CD4-positive, alpha-beta memory T cell (primary cell): ENCODE measurements at regions not wholly inside any gene's neighbourhood (a gene's known extent, or its start where the extent isn't known, plus 50 kb on each side); places are given as distances from the start of the nearest gene placed in this dataset.

Experiments used
- CTCF ChIA-PET: fragments of 350-600 bp; sonication (Branson Sonifier 250); formaldehyde crosslinking; loops from one replicate; lab custom pipeline; 2021; ENCODE audit warnings: inconsistent platforms; ENCODE audit not compliant: partially characterized antibody; lab: Charles Lee
- POLR2A ChIA-PET: fragments of 350-600 bp; sonication (Branson Sonifier 250); formaldehyde crosslinking; loops from one replicate; lab custom pipeline; 2021; ENCODE audit not compliant: partially characterized antibody; lab: Charles Lee
- DNase-seq, 5 donors: peaks; one replicate each; pipeline versions ENCODE4 v3.0.0 to v3.0.0-alpha.2; 2020 to 2022; ENCODE audit warnings: mixed read lengths in 1 of 5
- H3K27ac ChIP-seq: one replicate; pipeline ENCODE4 v1.7.0; 2013; ENCODE audit warnings: low read depth, low read length
- H3K27me3 ChIP-seq: 2 replicates; pipeline ENCODE4 v1.7.0; 2013; ENCODE audit warnings: mild to moderate bottlenecking, low read length, moderate library complexity; ENCODE audit not compliant: insufficient read depth
- H3K36me3 ChIP-seq: 2 replicates; pipeline ENCODE4 v1.7.0; 2013; ENCODE audit warnings: mild to moderate bottlenecking, low read length, moderate library complexity; ENCODE audit not compliant: insufficient read depth
- H3K4me1 ChIP-seq: 2 replicates; pipeline ENCODE4 v1.7.0; 2013; ENCODE audit warnings: mild to moderate bottlenecking, low read length, moderate library complexity; ENCODE audit not compliant: insufficient read depth
- H3K4me3 ChIP-seq, 2 donors: one replicate each; pipeline ENCODE4 v1.7.0; 2013; ENCODE audit warnings: low read length in 2 of 2, mild to moderate bottlenecking in 1 of 2
- H3K9me3 ChIP-seq, 2 donors: one replicate each; pipeline ENCODE4 v1.7.0; 2013; ENCODE audit warnings: low read length in 2 of 2, control low read depth in 1 of 2; ENCODE audit not compliant: control insufficient read depth in 1 of 2
- H3K27ac Mint-ChIP-seq, 7 donors: one replicate each; pipeline ENCODE4 v1.8.0; 2020 to 2021; ENCODE audit warnings: mixed read lengths in 7 of 7, mild to moderate bottlenecking in 6 of 7, inconsistent platforms in 3 of 7, moderate library complexity in 3 of 7
- H3K27me3 Mint-ChIP-seq, 2 donors: one replicate each; pipeline ENCODE4 v1.8.0; 2020 to 2021; ENCODE audit warnings: mixed read lengths in 2 of 2
- H3K36me3 Mint-ChIP-seq, 2 donors: one replicate each; pipeline ENCODE4 v1.8.0; 2020 to 2021; ENCODE audit warnings: mixed read lengths in 2 of 2, inconsistent platforms in 1 of 2, mild to moderate bottlenecking in 1 of 2
- H3K4me1 Mint-ChIP-seq, 4 donors: one replicate each; pipeline ENCODE4 v1.8.0; 2020 to 2021; ENCODE audit warnings: mixed read lengths in 4 of 4, mild to moderate bottlenecking in 1 of 4
- H3K4me3 Mint-ChIP-seq, 8 donors: one replicate each; pipeline ENCODE4 v1.8.0; 2020 to 2021; ENCODE audit warnings: mixed read lengths in 8 of 8, mild to moderate bottlenecking in 7 of 8, moderate library complexity in 6 of 8, inconsistent platforms in 3 of 8
- H3K9me3 Mint-ChIP-seq, 8 donors: one replicate each; pipeline ENCODE4 v1.8.0; 2020 to 2021; ENCODE audit warnings: mixed read lengths in 8 of 8, mild to moderate bottlenecking in 5 of 8, inconsistent platforms in 3 of 8, moderate library complexity in 1 of 8
- intact Hi-C: fragments of 100-400 bp; cut with micrococcal nuclease; formaldehyde crosslinking; loops from one replicate; pipeline ENCODE4 v1.15.1; 2023

DNA sequence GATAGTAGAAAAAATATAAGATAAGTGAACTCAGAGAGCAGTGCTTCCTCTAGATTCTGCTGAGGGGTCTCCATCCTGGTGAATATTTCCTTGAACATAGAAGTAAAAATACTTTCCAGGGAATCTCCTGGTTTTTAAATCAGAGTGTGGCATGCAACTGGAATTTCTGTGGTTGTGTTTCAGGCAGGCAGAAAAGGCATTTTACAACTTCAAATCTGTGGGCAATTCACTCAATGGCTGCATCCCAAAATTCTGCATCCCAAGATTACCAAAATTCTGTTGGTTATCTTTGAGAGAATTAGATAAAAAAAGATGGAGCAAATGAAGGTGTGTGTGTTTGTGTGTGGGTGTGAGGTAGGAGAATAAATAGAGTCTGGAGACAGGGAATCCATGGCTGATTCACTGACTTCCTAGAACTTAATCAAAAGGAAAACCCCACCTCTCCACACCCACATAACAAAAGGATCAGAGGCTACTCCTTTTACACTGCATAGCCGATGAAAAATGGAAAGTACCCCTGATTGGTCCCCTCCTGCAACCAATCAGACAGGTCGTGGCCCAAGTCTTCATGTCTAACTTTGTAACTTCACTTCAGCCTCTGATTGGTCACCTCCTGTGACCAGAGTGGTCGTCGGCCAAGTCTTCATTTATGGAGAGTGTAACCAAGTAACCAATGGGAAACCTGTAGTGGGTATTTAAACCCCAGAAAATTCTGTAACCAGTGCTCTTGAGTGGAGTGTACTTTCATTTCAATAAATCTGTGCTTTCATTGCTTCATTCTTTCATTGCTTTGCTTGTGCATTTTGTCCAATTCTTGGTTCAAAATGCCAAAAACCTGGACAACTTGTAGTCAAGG lies 112.8 kb downstream of the DLEU7 start:
- Histone ChIP-seq H3K4me3 (no peak overlapping the region), H3K36me3 (no peaks in the 10 kb centered on the region), H3K9me3 (no peaks in the 10 kb centered on the region), H3K27ac (no peak overlapping the region), H3K27me3 (no peaks in the 10 kb centered on the region), H3K4me1 (peaks cover 4% of the 10 kb centered on the region)
- intact Hi-C loops: no loop called here
- POLR2A ChIA-PET: no interaction called here
- CTCF ChIA-PET: no interaction called here
- peaks cover 5 to 14% (median 7%) of the 10 kb centered on the region in 4 donors for H3K4me1 Mint-ChIP-seq
- H3K4me3 Mint-ChIP-seq: no peak overlapping the region
- peaks cover 0 to 8% (median 5%) of the 10 kb centered on the region in 8 donors for H3K9me3 Mint-ChIP-seq
- H3K27ac Mint-ChIP-seq: no peak overlapping the region
- DNase-seq: no peak
- H3K27me3 Mint-ChIP-seq: peaks cover 2 to 5% of the 10 kb centered on the region in 2 donors
- peaks cover 0 to 4% of the 10 kb centered on the region in 2 donors for H3K36me3 Mint-ChIP-seq

- no peaks in the 10 kb centered on the region for H3K27me3 ChIP-seq
- Mint-ChIP-seq H3K9me3 (peaks cover 0 to 8% (median 5%) of the 10 kb centered on the region in 8 donors), H3K36me3 (peaks cover 0 to 4% of the 10 kb centered on the region in 2 donors), H3K4me3 (no peak overlapping the region), H3K4me1 (peaks cover 5 to 14% (median 7%) of the 10 kb centered on the region in 4 donors), H3K27me3 (peaks cover 2 to 8% of the 10 kb centered on the region in 2 donors), H3K27ac (no peak overlapping the region)
- H3K4me3 ChIP-seq: no peak overlapping the region
- no peak for DNase-seq
- peaks cover 4% of the 10 kb centered on the region for H3K4me1 ChIP-seq
- H3K27ac ChIP-seq: no peak overlapping the region
- CTCF ChIA-PET: no interaction called here
- no peaks in the 10 kb centered on the region for H3K9me3 ChIP-seq
- POLR2A ChIA-PET: no interaction called here
- intact Hi-C loops: no loop called here
- H3K36me3 ChIP-seq: no peaks in the 10 kb centered on the region
These were observed 112.1 kb downstream of the DLEU7 start for GRCh38 chr13:50731400-50731799.

DNA sequence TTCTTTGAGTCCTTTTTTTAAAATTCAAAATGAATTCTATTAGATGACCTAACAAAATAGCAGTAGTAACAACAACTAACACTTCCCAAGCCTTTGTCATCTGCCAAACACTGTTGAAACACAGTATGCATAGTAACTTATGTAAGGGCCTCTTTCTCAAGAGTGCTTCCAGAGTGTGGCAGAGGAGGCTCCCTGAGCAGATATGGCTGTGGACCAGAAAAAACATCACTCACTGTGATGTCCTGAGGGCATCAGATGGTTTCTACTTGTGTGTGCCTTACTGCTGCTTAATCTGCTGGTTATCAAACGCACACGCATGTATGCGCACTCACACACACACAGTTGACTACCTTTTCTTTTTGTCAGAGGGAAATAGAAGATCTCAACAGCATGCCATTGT lies 110.8 kb downstream of the DLEU7 start:
- H3K36me3 ChIP-seq: no peaks in the 10 kb centered on the region
- no peak overlapping the region for H3K27ac ChIP-seq
- Mint-ChIP-seq H3K36me3 (peaks cover 0 to 4% of the 10 kb centered on the region in 2 donors), H3K27ac (no peak overlapping the region), H3K27me3 (peaks cover 2 to 6% of the 10 kb centered on the region in 2 donors), H3K4me1 (peaks cover 5 to 14% (median 7%) of the 10 kb centered on the region in 4 donors), H3K9me3 (peaks cover 0 to 8% (median 5%) of the 10 kb centered on the region in 8 donors), H3K4me3 (no peak overlapping the region)
- intact Hi-C loops: no loop called here
- H3K9me3 ChIP-seq: no peaks in the 10 kb centered on the region
- peaks cover 4% of the 10 kb centered on the region for H3K4me1 ChIP-seq
- H3K27me3 ChIP-seq: no peaks in the 10 kb centered on the region
- DNase-seq: no peak
- POLR2A ChIA-PET: no interaction called here
- no peak overlapping the region for H3K4me3 ChIP-seq
- CTCF ChIA-PET: no interaction called here

GRCh38 chr13:50733392-50733791 lies 110.1 kb downstream of the DLEU7 start:
- H3K4me1 ChIP-seq: peaks cover 4% of the 10 kb centered on the region
- H3K9me3 ChIP-seq: no peaks in the 10 kb centered on the region
- intact Hi-C loops: no loop called here
- H3K4me3 Mint-ChIP-seq: no peak overlapping the region
- no peak for DNase-seq
- ChIA-PET POLR2A (no interaction called here), CTCF (no interaction called here)
- H3K36me3 Mint-ChIP-seq: peaks cover 0 to 4% of the 10 kb centered on the region in 2 donors
- no peak overlapping the region for H3K27ac Mint-ChIP-seq
- H3K27me3 Mint-ChIP-seq: peaks cover 2 to 6% of the 10 kb centered on the region in 2 donors
- H3K27me3 ChIP-seq: no peaks in the 10 kb centered on the region
- no peak overlapping the region for H3K4me3 ChIP-seq
- no peak overlapping the region for H3K27ac ChIP-seq
- H3K36me3 ChIP-seq: no peaks in the 10 kb centered on the region
- peaks cover 0 to 8% (median 5%) of the 10 kb centered on the region in 8 donors for H3K9me3 Mint-ChIP-seq
- H3K4me1 Mint-ChIP-seq: peaks cover 5 to 14% (median 7%) of the 10 kb centered on the region in 4 donors

DNA sequence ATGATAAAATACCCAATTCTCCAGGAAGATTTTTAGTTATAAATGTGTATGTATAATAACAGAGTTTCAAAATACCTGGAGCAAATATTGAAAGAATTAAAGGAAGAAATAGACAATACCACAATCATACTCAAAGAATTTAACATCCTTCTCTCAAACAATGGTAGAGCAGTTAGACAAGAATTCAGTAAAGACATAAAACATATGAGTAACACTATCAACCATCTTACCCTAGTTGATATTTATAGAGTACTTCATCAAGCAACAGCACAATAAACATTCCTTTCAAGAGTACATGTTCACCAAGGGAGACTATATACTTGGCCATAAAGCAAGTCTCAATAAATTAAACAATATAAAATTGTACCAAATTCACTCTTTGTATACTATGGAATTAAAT lies 108.4 kb downstream of the DLEU7 start:
- H3K27me3 ChIP-seq: no peaks in the 10 kb centered on the region
- DNase-seq: no peak
- H3K27ac Mint-ChIP-seq: no peak overlapping the region
- peaks cover 0 to 4% of the 10 kb centered on the region in 2 donors for H3K27me3 Mint-ChIP-seq
- no peak overlapping the region for H3K27ac ChIP-seq
- H3K4me3 Mint-ChIP-seq: no peak overlapping the region
- CTCF ChIA-PET: no interaction called here
- H3K36me3 ChIP-seq: no peaks in the 10 kb centered on the region
- POLR2A ChIA-PET: no interaction called here
- peaks cover 4% of the 10 kb centered on the region for H3K4me1 ChIP-seq
- peaks cover 0 to 7% (median under 1%) of the 10 kb centered on the region in 8 donors for H3K9me3 Mint-ChIP-seq
- H3K4me1 Mint-ChIP-seq: peaks cover 5 to 14% (median 8%) of the 10 kb centered on the region in 4 donors
- H3K36me3 Mint-ChIP-seq: peaks cover 0 to 4% of the 10 kb centered on the region in 2 donors
- intact Hi-C loops: no loop called here
- H3K4me3 ChIP-seq: no peak overlapping the region
- no peaks in the 10 kb centered on the region for H3K9me3 ChIP-seq

DNA sequence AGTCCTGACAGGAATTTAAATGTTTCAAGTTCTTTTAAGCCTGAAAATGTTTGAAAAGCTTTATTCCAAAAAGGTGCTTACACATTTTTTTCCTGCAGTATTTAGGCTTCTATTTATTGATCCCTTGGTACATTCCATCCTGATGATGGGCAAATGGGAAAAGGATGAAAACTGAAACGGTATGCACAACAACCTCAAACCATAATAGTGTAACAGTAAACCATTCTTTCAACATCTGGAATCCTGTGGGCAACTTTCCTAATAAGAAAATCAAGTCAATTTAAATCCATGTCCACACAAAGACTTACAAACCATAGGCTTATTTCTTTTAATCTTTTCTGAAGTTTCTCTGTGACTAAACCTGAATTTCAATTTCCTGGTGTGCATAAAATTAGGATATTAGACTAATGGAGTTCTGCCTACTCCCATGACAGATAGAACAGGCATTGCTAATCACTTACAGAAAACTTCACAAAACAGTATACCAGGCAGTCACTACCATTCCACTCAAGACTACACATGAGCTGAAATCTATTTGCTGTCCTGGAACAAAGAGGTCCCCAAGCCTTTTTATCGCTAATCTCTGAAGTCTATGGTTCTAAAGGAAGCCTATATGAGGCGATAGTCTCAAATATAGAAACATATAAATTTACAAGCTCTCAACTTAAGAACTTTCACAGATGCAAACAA lies 103.3 kb downstream of the DLEU7 start:
- H3K27ac Mint-ChIP-seq: no peak overlapping the region
- Histone ChIP-seq H3K4me1 (no peaks in the 10 kb centered on the region), H3K27ac (no peak overlapping the region), H3K9me3 (no peaks in the 10 kb centered on the region), H3K36me3 (no peaks in the 10 kb centered on the region), H3K4me3 (no peak overlapping the region), H3K27me3 (no peaks in the 10 kb centered on the region)
- H3K27me3 Mint-ChIP-seq: peaks cover 0 to 3% of the 10 kb centered on the region in 2 donors
- ChIA-PET CTCF (no interaction called here), POLR2A (interaction anchor here (0.6 kb wide), 1 partner anchor 136 kb away, joined by 3 read pairs; no protein-coding TSS in a partner anchor)
- intact Hi-C loops: no loop called here
- H3K4me3 Mint-ChIP-seq: no peak overlapping the region
- peaks cover 0 to 10% (median 2%) of the 10 kb centered on the region in 4 donors for H3K4me1 Mint-ChIP-seq
- H3K36me3 Mint-ChIP-seq: no peaks in the 10 kb centered on the region
- no peaks in the 10 kb centered on the region for H3K9me3 Mint-ChIP-seq
- no peak for DNase-seq

- Mint-ChIP-seq H3K27me3 (no peaks in the 10 kb centered on the region), H3K36me3 (no peaks in the 10 kb centered on the region), H3K9me3 (no peaks in the 10 kb centered on the region), H3K27ac (no peak overlapping the region), H3K4me1 (peaks cover 0 to 12% (median 2%) of the 10 kb centered on the region in 4 donors), H3K4me3 (no peak overlapping the region)
- no peaks in the 10 kb centered on the region for H3K4me1 ChIP-seq
- ChIA-PET POLR2A (no interaction called here), CTCF (no interaction called here)
- no peaks in the 10 kb centered on the region for H3K9me3 ChIP-seq
- no peak overlapping the region for H3K27ac ChIP-seq
- no peaks in the 10 kb centered on the region for H3K36me3 ChIP-seq
- H3K27me3 ChIP-seq: no peaks in the 10 kb centered on the region
- intact Hi-C loops: no loop called here
- H3K4me3 ChIP-seq: no peak overlapping the region
- DNase-seq: no peak
These were observed 101.1 kb downstream of the DLEU7 start for GRCh38 chr13:50742353-50742752.
